Motor neuron (in vitro differentiated cells): ENCODE measurements at regions not wholly inside any gene's neighbourhood (a gene's known extent, or its start where the extent isn't known, plus 50 kb on each side); places are given as distances from the start of the nearest gene placed in this dataset.

Experiments
- ATAC-seq, 8 experiments: fragments of 200-7000 bp; cut with Tn5 transposase; replicated peaks in 6 of 8; 2 replicates each; pipeline ENCODE4 v1.8.0; 2021; ENCODE audit warnings: mild to moderate bottlenecking in 8 of 8, moderate library complexity in 8 of 8
- H3K27ac ChIP-seq, 2 donors: fragments of 250-450 bp; sonication (Bioruptor Pico); 2 replicates each; pipeline ENCODE4 v1.9.0; 2021; ENCODE audit warnings: antibody characterized with exemption in 2 of 2, mild to moderate bottlenecking in 2 of 2, moderate library complexity in 1 of 2
- H3K4me1 ChIP-seq, 2 donors: fragments of 250-450 bp; sonication (Bioruptor Pico); replicated peaks in 1 of 2; 2 replicates each; pipeline ENCODE4 v1.6.1; 2021; ENCODE audit warnings: antibody characterized with exemption in 2 of 2, mild to moderate bottlenecking in 2 of 2, moderate library complexity in 1 of 2
- H3K4me3 ChIP-seq, 5 donors: fragments of 250-450 bp; sonication (Bioruptor Pico); 2 replicates each; pipeline ENCODE4 v1.9.0; 2021; ENCODE audit warnings: antibody characterized with exemption in 5 of 5, mild to moderate bottlenecking in 5 of 5, moderate library complexity in 4 of 5
- WGBS, 10 experiments: fragments of 450-650 bp; shearing (Covaris generic); methylation state at CpG; one replicate each; pipeline ENCODE4 v1.0.0; 2022; 5-methylcytosine and 5-hydroxymethylcytosine counted together
- in situ Hi-C, 9 experiments: fragments of 400-800 bp; cut with MboI; loops; one replicate each; pipeline ENCODE4 v1.15.0; 2021; ENCODE audit warnings: low sequenced_read_pairs in 9 of 9, low pct_unique_long_range_greater_than_20kb in 2 of 9; ENCODE audit not compliant: unreplicated experiment in 9 of 9

GRCh38 chr4:187811591-187811990 is 184.0 kb upstream of the ZFP42 start:
- H3K27ac ChIP-seq: no peak overlapping the region
- ATAC-seq: no peak
- no peaks in the 10 kb centered on the region for H3K4me1 ChIP-seq
- in situ Hi-C loops: no loop called here
- H3K4me3 ChIP-seq: no peak overlapping the region
- whole genome bisulfite sequencing, 10 experiments: 0 to 81% (median 40%) methylated on average over 1 to 8 of the region's 9 CpGs; no CpG with 5 or more reads in 3 of the 10 experiments

GRCh38 chr4:187814737-187815465 is 180.7 kb upstream of the ZFP42 start:
- Histone ChIP-seq H3K4me3 (no peak overlapping the region), H3K4me1 (no peaks in the 10 kb centered on the region), H3K27ac (no peak overlapping the region)
- ATAC-seq: no peak
- 34 to 100% (median 92%) methylated on average over 3 to 20 of the region's 28 CpGs for WGBS, 10 experiments
- in situ Hi-C loops: no loop called here

- WGBS, 10 experiments: 0 to 81% (median 56%) methylated on average over 1 to 7 of the region's 8 CpGs; no CpG with 5 or more reads in 3 of the 10 experiments
- in situ Hi-C loops: no loop called here
- Histone ChIP-seq H3K27ac (no peak overlapping the region), H3K4me3 (no peak overlapping the region), H3K4me1 (no peaks in the 10 kb centered on the region)
- ATAC-seq: no peak
Observed at GRCh38 chr4:187826725-187827124, 168.8 kb upstream of the ZFP42 start.

- in situ Hi-C loops: no loop called here
- H3K27ac ChIP-seq: no peak overlapping the region
- H3K4me3 ChIP-seq: no peak overlapping the region
- H3K4me1 ChIP-seq: no peaks in the 10 kb centered on the region
- 3 to 98% (median 79%) methylated on average over 1 to 6 of the region's 6 CpGs for WGBS, 10 experiments
- ATAC-seq: no peak
Observed at GRCh38 chr4:187827631-187828030, 167.9 kb upstream of the ZFP42 start.

- no peak for ATAC-seq
- in situ Hi-C loops: no loop called here
- Histone ChIP-seq H3K27ac (no peak overlapping the region), H3K4me1 (no peaks in the 10 kb centered on the region), H3K4me3 (no peak overlapping the region)
Observed at GRCh38 chr4:187839765-187840164, 155.8 kb upstream of the ZFP42 start.

- no peak overlapping the region for H3K27ac ChIP-seq
- H3K4me3 ChIP-seq: no peak overlapping the region
- WGBS, 10 experiments: 0 to 80% (median 65%) methylated on average over 1 to 2 of the region's 2 CpGs; no CpG with 5 or more reads in 4 of the 10 experiments
- in situ Hi-C loops: no loop called here
- peak in 2 of 8 experiments; percentile 53 to 69 for ATAC-seq
- H3K4me1 ChIP-seq: no peaks in the 10 kb centered on the region
Observed at GRCh38 chr4:187840814-187841213, 154.8 kb upstream of the ZFP42 start.

GRCh38 chr4:187849556-187850225 is 145.9 kb upstream of the ZFP42 start:
- no peak overlapping the region for H3K4me3 ChIP-seq
- in situ Hi-C loops: no loop called here
- H3K27ac ChIP-seq: no peak overlapping the region
- ATAC-seq: no peak
- no peaks in the 10 kb centered on the region for H3K4me1 ChIP-seq
- 5 to 91% (median 67%) methylated on average over 1 to 7 of the region's 13 CpGs; no CpG with 5 or more reads in 1 of the 10 experiments for WGBS, 10 experiments

- Histone ChIP-seq H3K4me3 (no peak overlapping the region), H3K27ac (no peak overlapping the region), H3K4me1 (no peaks in the 10 kb centered on the region)
- WGBS, 10 experiments: 10 to 100% (median 75%) methylated on average over 1 to 3 of the region's 4 CpGs; no CpG with 5 or more reads in 3 of the 10 experiments
- ATAC-seq: no peak
- in situ Hi-C loops: no loop called here
Observed at GRCh38 chr4:187865914-187866313, 129.7 kb upstream of the ZFP42 start.

- Histone ChIP-seq H3K4me3 (no peak overlapping the region), H3K4me1 (peaks cover 0 to under 1% of the 10 kb centered on the region in 2 donors), H3K27ac (no peak overlapping the region)
- no peak for ATAC-seq
- 0 to 83% (median 41%) methylated on average over 1 to 2 of the region's 2 CpGs for WGBS, 10 experiments
- in situ Hi-C loops: no loop called here
Observed at GRCh38 chr4:187883049-187883448, 112.5 kb upstream of the ZFP42 start.

- 0 to 86% (median 60%) methylated on average over 1 to 6 of the region's 8 CpGs for WGBS, 10 experiments
- Histone ChIP-seq H3K4me3 (no peak overlapping the region), H3K4me1 (peaks cover 0 to 9% of the 10 kb centered on the region in 2 donors), H3K27ac (no peak overlapping the region)
- ATAC-seq: no peak
- in situ Hi-C loops: no loop called here
Observed at GRCh38 chr4:187883836-187884475, 111.6 kb upstream of the ZFP42 start.

- in situ Hi-C loops: no loop called here
- no peak overlapping the region for H3K4me3 ChIP-seq
- WGBS, 10 experiments: 0 to 45% (median 8%) methylated on average over 1 to 2 of the region's 2 CpGs; no CpG with 5 or more reads in 2 of the 10 experiments
- H3K27ac ChIP-seq: no peak overlapping the region
- peaks cover 0 to 26% of the 10 kb centered on the region in 2 donors for H3K4me1 ChIP-seq
- ATAC-seq: peak in 2 of 8 experiments; percentile 23 to 26
Observed at GRCh38 chr4:187887906-187888305, 107.7 kb upstream of the ZFP42 start.

- peaks cover 0 to 39% of the 10 kb centered on the region in 2 donors for H3K4me1 ChIP-seq
- ATAC-seq: peak in 5 of 8 experiments; percentile 72 to 79 (median 77)
- H3K4me3 ChIP-seq: no peak overlapping the region
- in situ Hi-C loops: no loop called here
- no peak overlapping the region for H3K27ac ChIP-seq
- WGBS, 10 experiments: 0 to 100% (median 64%) methylated on average over 1 to 6 of the region's 6 CpGs; no CpG with 5 or more reads in 3 of the 10 experiments
Observed at GRCh38 chr4:187889651-187890050, 105.9 kb upstream of the ZFP42 start.

GRCh38 chr4:187893418-187893817 is 102.2 kb upstream of the ZFP42 start:
- WGBS, 10 experiments: 27 to 100% (median 74%) methylated on average over 1 to 4 of the region's 5 CpGs; no CpG with 5 or more reads in 3 of the 10 experiments
- no peak for ATAC-seq
- Histone ChIP-seq H3K27ac (no peak overlapping the region), H3K4me1 (peaks cover 0 to 41% of the 10 kb centered on the region in 2 donors), H3K4me3 (no peak overlapping the region)
- in situ Hi-C loops: no loop called here
